MG63 (cell line): ENCODE measurements at regions not wholly inside any gene's neighbourhood (a gene's known extent, or its start where the extent isn't known, plus 50 kb on each side); places are given as distances from the start of the nearest gene placed in this dataset.

Experiments
- DNase-seq: peaks from one replicate; pipeline ENCODE4 v3.0.0-alpha.2; 2020
- H3K27me3 ChIP-seq: fragments of 250-450 bp; sonication (Bioruptor Pico); 2 replicates; pipeline ENCODE4 v1.5.1; 2020; ENCODE audit warnings: mild to moderate bottlenecking, moderate library complexity
- H3K36me3 ChIP-seq: fragments of 250-450 bp; sonication (Bioruptor Pico); 2 replicates; pipeline ENCODE4 v1.5.1; 2020; ENCODE audit warnings: mild to moderate bottlenecking, moderate library complexity
- H3K4me3 ChIP-seq: fragments of 250-450 bp; sonication (Bioruptor Pico); 2 replicates; pipeline ENCODE4 v1.5.1; 2020; ENCODE audit warnings: mild to moderate bottlenecking, moderate library complexity
- H3K9me3 ChIP-seq: fragments of 250-450 bp; sonication (Bioruptor Pico); 2 replicates; pipeline ENCODE4 v1.5.1; 2020; ENCODE audit warnings: mild to moderate bottlenecking, moderate library complexity

DNA sequence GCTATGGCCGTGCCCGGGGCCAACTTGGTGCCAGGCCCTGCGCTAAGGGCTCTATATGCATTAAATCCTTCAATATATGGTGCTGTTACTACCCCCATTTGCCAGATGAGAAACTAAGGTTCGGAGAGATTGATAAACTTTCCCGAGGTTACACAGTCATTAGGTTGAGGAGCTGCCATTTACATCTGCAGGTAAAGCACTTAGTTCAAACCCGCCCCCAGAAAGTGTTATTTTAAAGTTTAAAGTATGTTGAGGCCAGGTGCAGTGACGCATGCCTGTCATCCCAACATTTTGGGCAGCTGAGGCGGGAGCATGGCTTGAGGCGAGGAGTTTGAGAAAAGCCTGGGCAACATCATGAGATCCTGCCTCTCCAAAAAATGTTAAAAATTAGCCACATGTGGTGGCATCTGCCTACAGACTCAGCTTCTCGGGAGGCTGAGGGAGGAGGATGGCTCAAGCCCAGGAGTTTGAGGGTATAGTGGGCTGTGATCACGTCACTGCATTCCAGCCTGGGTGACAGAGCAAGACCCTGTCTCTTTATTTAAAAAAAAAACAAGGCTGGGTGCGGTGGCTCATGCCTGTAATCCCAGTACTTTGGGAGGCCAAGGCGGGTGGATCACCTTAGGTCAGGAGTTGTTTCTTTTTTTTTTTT lies 264.7 kb downstream of the PARN start:
- Histone ChIP-seq H3K9me3 (no peaks in the 10 kb centered on the region), H3K36me3 (no peaks in the 10 kb centered on the region), H3K4me3 (no peak overlapping the region), H3K27me3 (no peaks in the 10 kb centered on the region)
- DNase-seq = no peak

DNA sequence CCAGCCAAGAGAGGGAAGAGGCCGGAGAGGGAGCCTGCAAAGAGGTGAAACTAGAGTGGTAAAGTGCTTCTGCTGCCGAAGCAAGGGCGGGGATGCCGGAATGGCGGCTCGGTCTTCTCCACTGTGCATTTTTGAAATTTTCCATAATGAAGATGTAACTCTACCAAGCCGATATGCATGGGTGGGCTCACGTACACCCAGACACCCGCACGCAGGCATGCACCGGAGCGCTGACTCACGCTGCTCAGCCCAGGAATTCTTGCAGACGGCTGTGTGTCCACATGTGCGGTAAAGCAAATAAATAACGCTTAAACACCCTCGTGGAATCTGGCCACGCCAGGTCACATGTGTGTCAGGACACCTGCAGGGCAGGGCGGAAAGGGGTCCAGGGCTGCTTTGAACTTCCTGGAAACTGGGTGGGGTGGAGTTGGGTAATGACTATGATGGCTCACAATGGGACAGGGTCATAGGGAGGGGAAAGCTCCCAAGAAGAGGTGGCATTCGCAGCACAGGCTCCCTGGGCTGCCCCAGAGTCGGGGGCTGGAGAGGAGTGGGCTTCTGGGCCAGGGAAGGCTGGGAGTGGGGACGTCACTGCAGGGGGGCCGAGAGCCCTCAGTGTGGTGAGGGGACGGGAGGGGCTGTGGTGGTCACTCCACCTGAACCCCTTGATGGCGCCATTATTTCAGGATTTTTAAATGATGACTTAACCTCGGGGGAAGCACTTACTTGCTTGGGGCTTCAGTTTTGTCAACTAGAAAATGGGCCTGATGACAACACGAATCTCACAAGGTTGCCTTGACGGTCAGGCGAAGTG lies 265.5 kb downstream of the PARN start:
- Histone ChIP-seq H3K36me3 (no peaks in the 10 kb centered on the region), H3K27me3 (no peaks in the 10 kb centered on the region)

GRCh38 chr16:14364112-14364385 lies 266.0 kb downstream of the PARN start:
- Histone ChIP-seq H3K36me3 (no peaks in the 10 kb centered on the region), H3K27me3 (no peaks in the 10 kb centered on the region), H3K9me3 (no peaks in the 10 kb centered on the region), H3K4me3 (no peak overlapping the region)
- no peak for DNase-seq

More for the DNA sequence above, 265.5 kb downstream of the PARN start:
- DNase-seq = peak; percentile 90
- no peak overlapping the region for H3K4me3 ChIP-seq
- no peaks in the 10 kb centered on the region for H3K9me3 ChIP-seq

GRCh38 chr16:14362774-14363371 lies 267.2 kb downstream of the PARN start:
- Histone ChIP-seq H3K27me3 (no peaks in the 10 kb centered on the region), H3K9me3 (no peaks in the 10 kb centered on the region), H3K4me3 (peak overlapping the region; percentile 13), H3K36me3 (no peaks in the 10 kb centered on the region)
- DNase-seq = peak; percentile 67

- no peaks in the 10 kb centered on the region for H3K9me3 ChIP-seq
- no peaks in the 10 kb centered on the region for H3K36me3 ChIP-seq
- no peak overlapping the region for H3K4me3 ChIP-seq
- H3K27me3 ChIP-seq = no peaks in the 10 kb centered on the region
- DNase-seq = no peak
Observed at GRCh38 chr16:14360326-14361037, 269.6 kb downstream of the PARN start.

DNA sequence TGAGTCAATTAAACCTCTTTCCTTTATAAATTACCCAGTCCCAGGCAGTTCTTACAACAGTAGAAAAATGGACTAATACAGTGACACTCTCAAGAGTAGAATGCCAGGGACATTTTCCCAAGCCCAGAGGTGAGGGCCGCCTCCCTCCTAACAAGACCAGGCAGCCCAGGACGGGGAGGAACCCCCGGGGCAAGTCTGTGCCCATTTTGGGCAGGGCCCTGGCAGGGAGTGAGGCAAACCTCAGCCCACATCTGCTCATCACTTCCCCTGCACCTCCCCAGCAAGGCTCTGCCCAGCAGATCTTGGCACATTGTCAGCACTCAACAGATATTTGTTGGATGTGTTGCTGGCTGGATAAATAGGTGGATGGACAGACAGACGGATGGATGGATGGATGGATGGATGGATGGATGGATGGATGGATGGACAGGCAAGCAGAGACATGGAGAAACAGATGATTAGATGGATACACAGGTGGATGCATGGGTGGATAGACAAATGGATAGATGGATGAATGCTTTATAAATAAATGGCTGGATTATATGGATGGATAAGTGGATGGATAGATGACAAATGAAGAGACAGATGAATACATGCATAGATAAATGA lies 271.3 kb downstream of the PARN start:
- H3K9me3 ChIP-seq = no peaks in the 10 kb centered on the region
- H3K36me3 ChIP-seq = no peaks in the 10 kb centered on the region
- H3K4me3 ChIP-seq = no peak overlapping the region
- DNase-seq = peak; percentile 33
- no peaks in the 10 kb centered on the region for H3K27me3 ChIP-seq

DNA sequence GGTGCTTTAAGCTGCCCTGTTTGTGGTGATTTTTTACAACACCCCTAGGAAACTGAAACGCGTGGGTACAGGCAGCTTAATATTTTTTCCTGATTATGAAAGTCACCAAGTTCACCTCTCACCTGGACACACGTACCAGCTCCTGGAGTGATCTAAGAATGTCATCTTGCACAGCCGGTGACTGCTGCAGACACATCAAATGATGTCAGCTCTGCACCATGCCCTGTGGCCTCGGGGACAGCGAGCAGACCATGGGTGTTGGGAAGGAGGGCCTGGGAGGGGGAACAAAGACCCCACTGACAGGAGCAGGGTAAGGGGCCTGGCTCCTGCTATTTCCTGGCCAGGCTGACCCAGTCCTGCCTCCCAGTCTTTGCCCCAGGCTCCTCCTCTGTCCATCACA lies 272.7 kb downstream of the PARN start:
- no peaks in the 10 kb centered on the region for H3K27me3 ChIP-seq
- no peak overlapping the region for H3K4me3 ChIP-seq
- no peak for DNase-seq
- no peaks in the 10 kb centered on the region for H3K9me3 ChIP-seq
- no peaks in the 10 kb centered on the region for H3K36me3 ChIP-seq

DNA sequence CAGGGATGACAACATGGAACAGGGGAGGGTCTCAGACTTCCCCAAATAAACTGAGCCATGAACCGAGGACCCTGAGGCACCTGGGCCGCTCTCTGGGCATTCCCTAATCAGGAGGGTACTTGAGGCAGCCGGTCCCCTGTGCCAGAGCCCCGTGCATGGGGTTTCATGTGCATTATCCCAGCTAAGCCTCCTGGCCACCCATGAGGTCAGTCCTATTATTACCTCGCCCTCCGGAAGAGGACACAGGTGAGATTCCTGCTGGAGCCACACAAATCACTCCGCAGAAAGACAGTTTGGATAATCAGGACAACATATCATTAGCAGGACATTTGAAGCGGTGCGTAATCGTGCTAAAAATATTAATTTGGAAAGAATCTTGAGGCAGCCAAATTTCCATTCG lies 274.0 kb downstream of the PARN start:
- DNase-seq = no peak
- Histone ChIP-seq H3K4me3 (no peak overlapping the region), H3K36me3 (no peaks in the 10 kb centered on the region), H3K27me3 (no peaks in the 10 kb centered on the region), H3K9me3 (no peaks in the 10 kb centered on the region)

DNA sequence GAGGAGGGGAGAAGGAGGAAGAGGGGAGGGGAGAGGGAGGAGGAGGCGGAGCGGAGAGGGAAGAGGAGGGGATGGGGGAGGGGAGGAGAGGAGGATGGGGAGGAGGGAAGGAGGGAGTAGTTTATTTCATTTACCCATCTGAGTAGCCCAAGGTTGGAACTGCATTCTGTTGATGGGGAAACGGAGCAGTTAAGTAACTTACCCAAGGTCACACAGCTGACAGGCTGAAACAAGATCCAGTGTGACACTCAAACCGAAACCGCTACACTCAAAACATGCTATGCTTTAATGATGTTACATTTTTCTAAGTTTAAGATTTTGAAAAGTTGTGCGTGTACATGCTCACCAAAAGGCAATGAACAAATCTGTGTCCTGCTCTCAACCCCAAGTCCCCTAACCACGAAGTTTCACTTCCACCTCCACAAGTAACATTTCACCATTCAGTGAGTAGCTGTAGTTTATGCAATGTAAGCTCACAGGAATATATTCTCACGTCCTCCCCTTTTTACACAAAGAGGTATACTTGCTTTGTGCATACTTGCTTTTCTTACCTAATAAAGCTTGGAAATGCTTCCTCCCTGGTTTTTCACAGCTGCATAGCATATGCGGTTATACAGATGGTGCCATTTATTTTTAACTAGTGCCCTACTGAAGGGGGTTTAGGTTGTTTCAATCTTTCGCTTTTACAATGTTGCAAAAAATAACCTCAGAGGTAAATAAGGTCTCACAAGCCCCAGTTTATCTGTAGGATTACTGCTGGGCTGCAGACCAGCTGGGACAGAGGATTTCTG lies 275.3 kb downstream of the PARN start:
- DNase-seq = no peak

GRCh38 chr16:14353340-14353739 lies 276.7 kb downstream of the PARN start:
- H3K9me3 ChIP-seq = no peaks in the 10 kb centered on the region
- H3K4me3 ChIP-seq = no peak overlapping the region
- DNase-seq = no peak

More for the DNA sequence above, 275.3 kb downstream of the PARN start:
- H3K9me3 ChIP-seq = no peaks in the 10 kb centered on the region
- no peaks in the 10 kb centered on the region for H3K36me3 ChIP-seq
- H3K27me3 ChIP-seq = no peaks in the 10 kb centered on the region
- H3K4me3 ChIP-seq = no peak overlapping the region

DNA sequence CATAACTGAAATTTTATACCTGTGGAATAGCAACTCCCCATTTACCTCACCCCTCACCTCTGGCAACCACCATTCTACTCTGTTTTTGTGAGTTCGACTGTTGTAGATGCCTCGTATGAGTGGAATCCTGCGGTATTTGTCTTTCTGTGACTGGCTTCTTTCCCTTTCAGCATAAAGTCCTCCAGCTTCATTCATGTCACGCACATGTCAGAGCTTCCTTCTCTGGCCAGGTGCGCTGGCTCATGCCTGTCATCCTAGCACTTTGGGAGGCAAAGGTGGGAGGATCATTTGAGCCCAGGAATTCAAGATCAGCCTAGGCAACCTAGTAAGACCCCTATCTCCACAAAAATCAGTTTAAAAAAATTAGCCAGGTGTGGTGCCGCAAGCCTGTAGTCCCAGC lies 278.4 kb downstream of the PARN start:
- no peaks in the 10 kb centered on the region for H3K36me3 ChIP-seq
- DNase-seq = no peak
- H3K9me3 ChIP-seq = no peaks in the 10 kb centered on the region
- H3K27me3 ChIP-seq = no peaks in the 10 kb centered on the region
- no peak overlapping the region for H3K4me3 ChIP-seq

More at GRCh38 chr16:14353340-14353739, 276.7 kb downstream of the PARN start:
- Histone ChIP-seq H3K27me3 (no peaks in the 10 kb centered on the region), H3K36me3 (no peaks in the 10 kb centered on the region)

- Histone ChIP-seq H3K36me3 (no peaks in the 10 kb centered on the region), H3K27me3 (no peaks in the 10 kb centered on the region), H3K4me3 (no peak overlapping the region), H3K9me3 (no peaks in the 10 kb centered on the region)
- no peak for DNase-seq
Observed at GRCh38 chr16:14350626-14351025, 279.4 kb downstream of the PARN start.

DNA sequence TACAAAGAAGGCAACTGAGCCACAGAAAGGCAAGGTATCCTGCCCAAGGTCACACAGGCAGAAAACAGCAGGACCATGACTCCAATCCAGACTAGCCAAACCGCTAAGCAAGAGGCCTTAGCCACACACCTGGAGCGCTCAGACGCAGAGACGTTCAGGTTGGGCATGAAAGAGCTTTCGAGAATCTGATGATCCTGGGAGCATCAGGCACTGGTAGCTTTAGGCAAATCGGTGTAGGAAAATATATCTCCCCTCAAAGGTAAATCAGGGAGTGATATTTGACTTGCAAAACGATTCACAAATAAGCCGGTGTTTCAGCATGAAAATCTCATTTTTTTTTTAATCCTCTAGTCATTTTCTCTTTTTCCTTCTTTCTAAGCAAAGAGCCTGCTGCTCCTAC lies 279.0 kb downstream of the MRTFB start:
- no peaks in the 10 kb centered on the region for H3K27me3 ChIP-seq
- H3K36me3 ChIP-seq = no peaks in the 10 kb centered on the region
- H3K9me3 ChIP-seq = no peaks in the 10 kb centered on the region
- no peak for DNase-seq
- H3K4me3 ChIP-seq = no peak overlapping the region

DNA sequence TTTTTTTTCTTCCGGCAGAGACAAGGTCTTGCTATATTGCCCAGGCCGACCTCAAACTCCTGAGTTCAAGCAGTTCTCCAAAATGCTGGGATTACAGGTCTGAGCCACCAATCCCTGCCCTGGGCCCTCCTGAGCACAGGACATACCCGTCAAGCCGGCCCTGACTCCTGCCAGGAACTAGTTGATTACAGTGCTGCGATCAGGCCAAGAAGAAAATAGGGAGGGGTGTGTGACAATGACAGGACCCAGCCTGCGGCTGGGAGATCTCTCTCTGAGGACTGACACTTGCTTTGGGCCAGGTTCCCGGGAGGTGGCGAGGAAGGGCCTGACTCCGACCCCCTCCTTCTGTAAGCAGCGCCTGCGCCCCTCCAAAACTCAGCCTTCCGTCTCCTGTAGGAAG lies 276.6 kb downstream of the MRTFB start:
- H3K9me3 ChIP-seq = no peaks in the 10 kb centered on the region
- no peak for DNase-seq
- H3K36me3 ChIP-seq = no peaks in the 10 kb centered on the region
- no peak overlapping the region for H3K4me3 ChIP-seq
- H3K27me3 ChIP-seq = no peaks in the 10 kb centered on the region

- Histone ChIP-seq H3K36me3 (no peaks in the 10 kb centered on the region), H3K27me3 (no peaks in the 10 kb centered on the region), H3K4me3 (no peak overlapping the region), H3K9me3 (no peaks in the 10 kb centered on the region)
- no peak for DNase-seq
Observed at GRCh38 chr16:14346278-14347142, 275.4 kb downstream of the MRTFB start.
